Ovary (tissue), 3 donors: ENCODE measurements at regions not wholly inside any gene's neighbourhood (a gene's known extent, or its start where the extent isn't known, plus 50 kb on each side); places are given as distances from the start of the nearest gene placed in this dataset.

Experiments used
- POLR2A ChIP-seq: fragments of 450-650 bp; IDR thresholded peaks from one replicate; pipeline ENCODE4 v1.6.1; 2017; ENCODE audit warnings: antibody characterized with exemption, mild to moderate bottlenecking, moderate library complexity
- TF ChIP-seq, protein P1 (sequence below), 3 donors: fragments of 450-650 bp in 2 of 3; fragments of 200-600 bp in 1 of 3; IDR thresholded peaks; one replicate each; pipeline versions ENCODE4 v1.5.1 to v1.8.0; 2016 to 2022; ENCODE audit warnings: antibody characterized with exemption in 3 of 3, mild to moderate bottlenecking in 1 of 3
- donor health status: DM: no; HTN: no; CAD: no.

DNA sequence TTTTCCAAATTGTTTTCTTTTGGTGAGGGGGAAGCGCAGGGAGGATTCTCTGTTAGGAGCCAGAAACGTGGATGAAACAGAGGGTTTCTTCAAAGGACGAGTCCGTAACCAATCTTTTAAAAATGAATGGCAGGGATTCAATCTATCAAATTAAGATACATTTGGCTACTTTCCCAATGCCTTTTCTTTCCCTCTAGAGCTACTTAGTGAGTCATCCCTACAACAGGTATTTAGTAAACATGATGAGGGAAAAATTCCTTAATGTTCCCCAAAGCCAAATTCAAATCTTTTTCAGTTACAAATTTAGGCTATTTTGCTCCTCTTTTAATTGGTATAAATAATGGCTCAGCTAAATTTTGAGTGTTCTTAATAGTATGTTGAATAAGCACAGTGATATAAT, 366.4 kb upstream of the RIOK2 start:
- TF ChIP-seq, protein P1, sequence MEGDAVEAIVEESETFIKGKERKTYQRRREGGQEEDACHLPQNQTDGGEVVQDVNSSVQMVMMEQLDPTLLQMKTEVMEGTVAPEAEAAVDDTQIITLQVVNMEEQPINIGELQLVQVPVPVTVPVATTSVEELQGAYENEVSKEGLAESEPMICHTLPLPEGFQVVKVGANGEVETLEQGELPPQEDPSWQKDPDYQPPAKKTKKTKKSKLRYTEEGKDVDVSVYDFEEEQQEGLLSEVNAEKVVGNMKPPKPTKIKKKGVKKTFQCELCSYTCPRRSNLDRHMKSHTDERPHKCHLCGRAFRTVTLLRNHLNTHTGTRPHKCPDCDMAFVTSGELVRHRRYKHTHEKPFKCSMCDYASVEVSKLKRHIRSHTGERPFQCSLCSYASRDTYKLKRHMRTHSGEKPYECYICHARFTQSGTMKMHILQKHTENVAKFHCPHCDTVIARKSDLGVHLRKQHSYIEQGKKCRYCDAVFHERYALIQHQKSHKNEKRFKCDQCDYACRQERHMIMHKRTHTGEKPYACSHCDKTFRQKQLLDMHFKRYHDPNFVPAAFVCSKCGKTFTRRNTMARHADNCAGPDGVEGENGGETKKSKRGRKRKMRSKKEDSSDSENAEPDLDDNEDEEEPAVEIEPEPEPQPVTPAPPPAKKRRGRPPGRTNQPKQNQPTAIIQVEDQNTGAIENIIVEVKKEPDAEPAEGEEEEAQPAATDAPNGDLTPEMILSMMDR (IDR thresholded peaks at IDR 0.05), result no peak
- TF ChIP-seq POLR2A, result no peak
